Breast epithelium (tissue), 3 donors: ENCODE measurements at regions not wholly inside any gene's neighbourhood (a gene's known extent, or its start where the extent isn't known, plus 50 kb on each side); places are given as distances from the start of the nearest gene placed in this dataset.

ENCODE experiments used
- CTCF ChIP-seq, 3 donors: fragments of 450-650 bp; IDR thresholded peaks; one replicate each; pipeline ENCODE4 v1.5.1; 2016 to 2017; ENCODE audit warnings: antibody characterized with exemption in 3 of 3, mild to moderate bottlenecking in 3 of 3, moderate library complexity in 3 of 3
- POLR2A ChIP-seq: fragments of 450-650 bp; IDR thresholded peaks from one replicate; pipeline ENCODE4 v1.6.1; 2016; ENCODE audit warnings: antibody characterized with exemption, mild to moderate bottlenecking, moderate library complexity
- POLR2AphosphoS5 ChIP-seq, 3 donors: sonication (generic); formaldehyde crosslinking; IDR thresholded peaks; one replicate each; pipeline ENCODE4 v1.6.1; 2017; ENCODE audit warnings: antibody characterized with exemption in 3 of 3

GRCh38 chr16:88302666-88303065 is 80.1 kb upstream of the ZNF469 start:
- TF ChIP-seq POLR2A (no peak), CTCF (IDR thresholded peaks at IDR 0.05) (no peak), POLR2AphosphoS5 (IDR thresholded peaks at IDR 0.05) (no peak)
